ENCODE measurements at regions not wholly inside any gene's neighbourhood (a gene's known extent, or its start where the extent isn't known, plus 50 kb on each side); places are given as distances from the start of the nearest gene placed in this dataset.

DNA sequence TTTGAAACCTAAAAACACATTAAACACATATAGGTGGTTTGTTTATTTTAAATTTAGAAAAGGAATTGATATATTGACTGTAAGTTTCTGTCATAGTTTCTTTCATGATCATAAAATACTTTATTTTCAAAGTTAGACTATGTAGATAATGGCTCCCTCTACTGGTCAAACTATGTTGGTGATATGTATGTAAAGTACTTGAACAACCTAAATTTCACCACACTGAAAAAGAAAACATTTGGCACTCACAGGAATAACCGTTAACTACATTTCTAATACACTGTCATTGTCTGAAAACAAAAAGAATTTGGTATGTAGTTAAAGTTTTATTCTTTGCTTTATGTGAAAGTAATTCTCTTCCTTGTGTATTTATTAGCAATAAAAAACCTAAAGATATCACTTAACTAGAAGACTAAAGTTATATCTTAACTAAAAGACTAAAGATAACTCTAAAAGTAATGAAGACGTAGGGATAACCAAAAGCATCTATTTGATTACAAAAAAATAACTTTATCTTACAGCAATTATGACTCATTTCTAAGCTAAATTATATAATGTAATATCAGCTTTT, 427.5 kb downstream of the VGLL3 start:
- TF ChIP-seq CTCF (IDR thresholded peaks at IDR 0.05), result peak; percentile 91
- no peak for TF ChIP-seq EZH2phosphoT487 (IDR thresholded peaks at IDR 0.05)
- no peak for TF ChIP-seq EZH2 (IDR thresholded peaks at IDR 0.05)
